ENCODE measurements at regions not wholly inside any gene's neighbourhood (a gene's known extent, or its start where the extent isn't known, plus 50 kb on each side); places are given as distances from the start of the nearest gene placed in this dataset.

- no peak for DNase-seq (ENCODE audit: low spot score)
Measured at GRCh38 chr11:28528217-28528616, 420.0 kb downstream of the METTL15 start.

GRCh38 chr11:28526406-28526751 lies 418.2 kb downstream of the METTL15 start:
- DNase-seq (ENCODE audit: low spot score), result no peak

- DNase-seq (ENCODE audit: low spot score), result no peak
Measured at GRCh38 chr11:28525636-28526405, 417.6 kb downstream of the METTL15 start.

- no peak for DNase-seq (ENCODE audit: low spot score)
Measured at GRCh38 chr11:28524098-28524497, 415.9 kb downstream of the METTL15 start.

GRCh38 chr11:28521075-28521474 lies 412.9 kb downstream of the METTL15 start:
- DNase-seq (ENCODE audit: low spot score), result no peak

GRCh38 chr11:28520291-28520690 lies 412.1 kb downstream of the METTL15 start:
- no peak for DNase-seq (ENCODE audit: low spot score)

- no peak for DNase-seq (ENCODE audit: low spot score)
Measured at GRCh38 chr11:28518825-28519224, 410.6 kb downstream of the METTL15 start.

- no peak for DNase-seq (ENCODE audit: low spot score)
Measured at GRCh38 chr11:28517621-28518020, 409.4 kb downstream of the METTL15 start.

- no peak for DNase-seq (ENCODE audit: low spot score)
Measured at GRCh38 chr11:28514391-28514790, 406.2 kb downstream of the METTL15 start.

GRCh38 chr11:28512143-28512756 lies 404.1 kb downstream of the METTL15 start:
- no peak for DNase-seq (ENCODE audit: low spot score)

GRCh38 chr11:28505232-28505631 lies 397.0 kb downstream of the METTL15 start:
- no peak for DNase-seq (ENCODE audit: low spot score)

- DNase-seq (ENCODE audit: low spot score), result no peak
Measured at GRCh38 chr11:28504555-28505110, 396.4 kb downstream of the METTL15 start.

GRCh38 chr11:28495333-28495732 lies 387.1 kb downstream of the METTL15 start:
- no peak for DNase-seq (ENCODE audit: low spot score)

GRCh38 chr11:28491431-28491830 lies 383.2 kb downstream of the METTL15 start:
- DNase-seq (ENCODE audit: low spot score), result no peak

GRCh38 chr11:28490773-28491382 lies 382.7 kb downstream of the METTL15 start:
- no peak for DNase-seq (ENCODE audit: low spot score)

GRCh38 chr11:28488336-28488735 lies 380.1 kb downstream of the METTL15 start:
- DNase-seq (ENCODE audit: low spot score), result no peak

- no peak for DNase-seq (ENCODE audit: low spot score)
Measured at GRCh38 chr11:28483072-28483867, 375.1 kb downstream of the METTL15 start.

- no peak for DNase-seq (ENCODE audit: low spot score)
Measured at GRCh38 chr11:28482666-28483065, 374.5 kb downstream of the METTL15 start.

- DNase-seq (ENCODE audit: low spot score), result no peak
Measured at GRCh38 chr11:28481616-28482480, 373.7 kb downstream of the METTL15 start.

GRCh38 chr11:28480406-28480805 lies 372.2 kb downstream of the METTL15 start:
- DNase-seq (ENCODE audit: low spot score), result no peak

GRCh38 chr11:28476864-28477263 lies 368.7 kb downstream of the METTL15 start:
- no peak for DNase-seq (ENCODE audit: low spot score)
